Peyer's patch (tissue), 4 donors: ENCODE measurements at regions not wholly inside any gene's neighbourhood (a gene's known extent, or its start where the extent isn't known, plus 50 kb on each side); places are given as distances from the start of the nearest gene placed in this dataset.

Experiments
- POLR2A ChIP-seq, 2 donors: fragments of 450-650 bp; IDR thresholded peaks; one replicate each; pipeline ENCODE4 v1.5.1; 2017; ENCODE audit warnings: antibody characterized with exemption in 2 of 2, mild to moderate bottlenecking in 2 of 2, moderate library complexity in 2 of 2
- TF ChIP-seq, protein P1 (sequence below), 6 experiments: fragments of 450-650 bp in 4 of 6; fragments of 200-600 bp in 2 of 6; sonication (generic) in 1 of 6; IDR thresholded peaks; one replicate each; pipeline ENCODE4 v1.5.1; 2017 to 2019; ENCODE audit warnings: antibody characterized with exemption in 6 of 6, mild to moderate bottlenecking in 3 of 6, moderate library complexity in 1 of 6

DNA sequence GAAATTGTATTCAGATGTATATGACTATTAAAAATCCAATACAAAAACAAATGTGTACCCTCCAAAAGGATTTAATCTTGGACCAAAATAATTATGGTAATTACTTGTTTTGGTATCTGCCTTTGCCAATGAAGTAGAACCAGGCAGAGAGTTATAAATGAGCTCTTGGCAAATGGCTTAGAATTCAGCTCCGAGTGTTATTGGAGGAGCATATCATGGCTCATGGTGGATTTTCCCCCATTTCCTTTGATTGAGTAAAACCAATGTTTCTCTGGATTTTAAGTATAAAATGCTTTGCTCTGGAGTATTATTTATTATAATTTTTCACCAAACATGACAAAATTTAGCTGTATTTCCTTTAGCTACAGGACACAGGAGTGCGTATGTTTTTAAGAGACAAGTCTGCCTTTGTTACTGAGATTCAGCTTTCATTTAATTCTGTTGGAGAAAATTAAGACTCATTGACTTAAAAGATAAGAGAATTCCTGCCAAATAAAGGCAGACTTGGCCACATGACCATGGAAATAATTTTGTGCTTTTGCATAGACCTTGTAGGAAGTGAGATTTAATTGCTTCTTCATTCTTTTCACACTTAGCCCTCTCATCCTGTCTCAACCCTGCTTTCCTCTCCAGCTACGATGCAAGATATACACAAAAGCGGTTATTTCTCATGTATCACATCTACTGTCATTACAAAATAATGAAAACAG, 281.0 kb upstream of the SOX11 start:
- TF ChIP-seq, protein P1, sequence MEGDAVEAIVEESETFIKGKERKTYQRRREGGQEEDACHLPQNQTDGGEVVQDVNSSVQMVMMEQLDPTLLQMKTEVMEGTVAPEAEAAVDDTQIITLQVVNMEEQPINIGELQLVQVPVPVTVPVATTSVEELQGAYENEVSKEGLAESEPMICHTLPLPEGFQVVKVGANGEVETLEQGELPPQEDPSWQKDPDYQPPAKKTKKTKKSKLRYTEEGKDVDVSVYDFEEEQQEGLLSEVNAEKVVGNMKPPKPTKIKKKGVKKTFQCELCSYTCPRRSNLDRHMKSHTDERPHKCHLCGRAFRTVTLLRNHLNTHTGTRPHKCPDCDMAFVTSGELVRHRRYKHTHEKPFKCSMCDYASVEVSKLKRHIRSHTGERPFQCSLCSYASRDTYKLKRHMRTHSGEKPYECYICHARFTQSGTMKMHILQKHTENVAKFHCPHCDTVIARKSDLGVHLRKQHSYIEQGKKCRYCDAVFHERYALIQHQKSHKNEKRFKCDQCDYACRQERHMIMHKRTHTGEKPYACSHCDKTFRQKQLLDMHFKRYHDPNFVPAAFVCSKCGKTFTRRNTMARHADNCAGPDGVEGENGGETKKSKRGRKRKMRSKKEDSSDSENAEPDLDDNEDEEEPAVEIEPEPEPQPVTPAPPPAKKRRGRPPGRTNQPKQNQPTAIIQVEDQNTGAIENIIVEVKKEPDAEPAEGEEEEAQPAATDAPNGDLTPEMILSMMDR (IDR thresholded peaks at IDR 0.05) = no peak
- TF ChIP-seq POLR2A (IDR thresholded peaks at IDR 0.05) = no peak
